Naive thymus-derived CD4-positive, alpha-beta T cell (primary cell): ENCODE measurements at regions not wholly inside any gene's neighbourhood (a gene's known extent, or its start where the extent isn't known, plus 50 kb on each side); places are given as distances from the start of the nearest gene placed in this dataset.

Experiments used
- ATAC-seq: fragments of 150-1000 bp; cut with Tn5 transposase; 2 replicates; pipeline ENCODE4 v1.10.0; 2021; ENCODE audit warnings: mild to moderate bottlenecking, moderate library complexity
- CTCF ChIA-PET: fragments of 350-600 bp; sonication (Branson Sonifier 250); formaldehyde crosslinking; loops from one replicate; lab custom pipeline; 2021; ENCODE audit warnings: antibody characterized with exemption; lab: Charles Lee
- POLR2A ChIA-PET: fragments of 350-600 bp; sonication (Branson Sonifier 250); formaldehyde crosslinking; loops from one replicate; lab custom pipeline; 2021; ENCODE audit warnings: antibody characterized with exemption, inconsistent platforms; lab: Charles Lee
- DNase-seq, 9 donors: peaks; one replicate each; pipeline versions ENCODE4 v3.0.0 to v3.0.0-alpha.2; 2020 to 2022; ENCODE audit warnings: mixed read lengths in 1 of 9
- H3K27ac ChIP-seq: one replicate; pipeline ENCODE4 v1.7.0; 2013; ENCODE audit warnings: mild to moderate bottlenecking, low read depth, low read length, moderate library complexity
- H3K27me3 ChIP-seq, 2 donors: one replicate each; pipeline ENCODE4 v1.7.0; 2013; ENCODE audit warnings: low read length in 2 of 2, mild to moderate bottlenecking in 2 of 2, moderate library complexity in 2 of 2; ENCODE audit not compliant: control insufficient read depth in 2 of 2, insufficient read depth in 2 of 2
- H3K36me3 ChIP-seq, 3 experiments: 1 replicate in 2 of 3; 2 replicates in 1 of 3; pipeline ENCODE4 v1.7.0; 2013; ENCODE audit warnings: low read length in 3 of 3, mild to moderate bottlenecking in 3 of 3, moderate library complexity in 1 of 3; ENCODE audit not compliant: insufficient read depth in 3 of 3, control insufficient read depth in 2 of 3
- H3K4me1 ChIP-seq, 2 donors: one replicate each; pipeline ENCODE4 v1.7.0; 2013; ENCODE audit warnings: low read length in 2 of 2, mild to moderate bottlenecking in 2 of 2, moderate library complexity in 1 of 2; ENCODE audit not compliant: control insufficient read depth in 2 of 2, insufficient read depth in 2 of 2
- H3K4me3 ChIP-seq: 2 replicates; pipeline ENCODE4 v1.7.0; 2013; ENCODE audit warnings: mild to moderate bottlenecking, low read length
- H3K9me3 ChIP-seq, 3 experiments: 1 replicate in 2 of 3; 2 replicates in 1 of 3; pipeline ENCODE4 v1.7.0; 2013; ENCODE audit warnings: low read length in 3 of 3; ENCODE audit not compliant: control insufficient read depth in 2 of 3
- H3K27ac Mint-ChIP-seq, 9 donors: one replicate each; pipeline ENCODE4 v1.8.0; 2020 to 2022; ENCODE audit warnings: mixed read lengths in 9 of 9, mild to moderate bottlenecking in 8 of 9, moderate library complexity in 5 of 9, inconsistent platforms in 2 of 9
- H3K27me3 Mint-ChIP-seq, 5 donors: one replicate each; pipeline ENCODE4 v1.8.0; 2021 to 2022; ENCODE audit warnings: mixed read lengths in 5 of 5, mild to moderate bottlenecking in 1 of 5
- H3K36me3 Mint-ChIP-seq, 5 donors: one replicate each; pipeline ENCODE4 v1.8.0; 2020 to 2022; ENCODE audit warnings: mixed read lengths in 5 of 5, mild to moderate bottlenecking in 3 of 5, inconsistent platforms in 1 of 5
- H3K4me1 Mint-ChIP-seq, 7 donors: one replicate each; pipeline ENCODE4 v1.8.0; 2020 to 2022; ENCODE audit warnings: mixed read lengths in 7 of 7, mild to moderate bottlenecking in 3 of 7, inconsistent platforms in 1 of 7
- H3K4me3 Mint-ChIP-seq, 10 donors: one replicate each; pipeline ENCODE4 v1.8.0; 2020 to 2022; ENCODE audit warnings: mild to moderate bottlenecking in 10 of 10, mixed read lengths in 10 of 10, moderate library complexity in 6 of 10, inconsistent platforms in 2 of 10
- H3K9me3 Mint-ChIP-seq, 11 donors: one replicate each; pipeline ENCODE4 v1.8.0; 2020 to 2022; ENCODE audit warnings: mixed read lengths in 11 of 11, mild to moderate bottlenecking in 4 of 11, inconsistent platforms in 1 of 11, moderate library complexity in 1 of 11
- intact Hi-C, 2 donors: fragments of 100-400 bp; cut with micrococcal nuclease; formaldehyde crosslinking; loops; one replicate each; pipeline ENCODE4 v1.15.1; 2023

- ChIA-PET POLR2A (no interaction called here), CTCF (no interaction called here)
- DNase-seq, result no peak
- no peaks in the 10 kb centered on the region for H3K36me3 Mint-ChIP-seq
- no peak overlapping the region for H3K27ac Mint-ChIP-seq
- H3K27me3 Mint-ChIP-seq, result no peaks in the 10 kb centered on the region
- Histone ChIP-seq H3K9me3 (no peaks in the 10 kb centered on the region), H3K27ac (no peak overlapping the region), H3K27me3 (no peaks in the 10 kb centered on the region), H3K4me3 (no peak overlapping the region), H3K4me1 (no peaks in the 10 kb centered on the region), H3K36me3 (no peaks in the 10 kb centered on the region)
- intact Hi-C loops, result no loop called here
- ATAC-seq, result no peak
- H3K4me3 Mint-ChIP-seq, result no peak overlapping the region
- peaks cover 0 to 11% (median 2%) of the 10 kb centered on the region in 11 donors for H3K9me3 Mint-ChIP-seq
- no peaks in the 10 kb centered on the region for H3K4me1 Mint-ChIP-seq
Measured at GRCh38 chr18:1463981-1464380, 559.3 kb downstream of the ADCYAP1 start.

GRCh38 chr18:1464444-1465217 is 560.0 kb downstream of the ADCYAP1 start:
- ChIA-PET POLR2A (no interaction called here), CTCF (no interaction called here)
- ATAC-seq (peak; percentile 47), DNase-seq (no peak)
- Histone ChIP-seq H3K4me1 (no peaks in the 10 kb centered on the region), H3K27ac (no peak overlapping the region), H3K27me3 (no peaks in the 10 kb centered on the region), H3K36me3 (no peaks in the 10 kb centered on the region), H3K9me3 (no peaks in the 10 kb centered on the region), H3K4me3 (no peak overlapping the region)
- no peaks in the 10 kb centered on the region for H3K36me3 Mint-ChIP-seq
- H3K9me3 Mint-ChIP-seq, result peaks cover 0 to 8% (median 1%) of the 10 kb centered on the region in 11 donors
- no peaks in the 10 kb centered on the region for H3K4me1 Mint-ChIP-seq
- H3K4me3 Mint-ChIP-seq, result peak overlapping the region in 1 of 10 donors; percentile 22
- no peak overlapping the region for H3K27ac Mint-ChIP-seq
- no peaks in the 10 kb centered on the region for H3K27me3 Mint-ChIP-seq
- intact Hi-C loops, result no loop called here

- no peak for ATAC-seq
- H3K27me3 ChIP-seq, result no peaks in the 10 kb centered on the region
- ChIA-PET POLR2A (no interaction called here), CTCF (no interaction called here)
- Mint-ChIP-seq H3K27me3 (no peaks in the 10 kb centered on the region), H3K4me3 (no peak overlapping the region), H3K4me1 (no peaks in the 10 kb centered on the region), H3K27ac (no peak overlapping the region), H3K9me3 (peaks cover 0 to 9% (median 0%) of the 10 kb centered on the region in 11 donors), H3K36me3 (no peaks in the 10 kb centered on the region)
- H3K9me3 ChIP-seq, result no peaks in the 10 kb centered on the region
- DNase-seq, result no peak
- H3K4me1 ChIP-seq, result no peaks in the 10 kb centered on the region
- intact Hi-C loops, result no loop called here
- H3K4me3 ChIP-seq, result no peak overlapping the region
- no peaks in the 10 kb centered on the region for H3K36me3 ChIP-seq
- H3K27ac ChIP-seq, result no peak overlapping the region
Measured at GRCh38 chr18:1466035-1466434, 561.4 kb downstream of the ADCYAP1 start.

GRCh38 chr18:1467461-1467964 is 562.8 kb downstream of the ADCYAP1 start:
- peaks cover 0 to 8% (median 0%) of the 10 kb centered on the region in 11 donors for H3K9me3 Mint-ChIP-seq
- H3K27ac Mint-ChIP-seq, result no peak overlapping the region
- no peaks in the 10 kb centered on the region for H3K27me3 ChIP-seq
- H3K27ac ChIP-seq, result no peak overlapping the region
- H3K4me3 Mint-ChIP-seq, result no peak overlapping the region
- ChIA-PET POLR2A (no interaction called here), CTCF (no interaction called here)
- no peaks in the 10 kb centered on the region for H3K36me3 Mint-ChIP-seq
- H3K36me3 ChIP-seq, result no peaks in the 10 kb centered on the region
- H3K4me3 ChIP-seq, result no peak overlapping the region
- H3K4me1 ChIP-seq, result no peaks in the 10 kb centered on the region
- H3K4me1 Mint-ChIP-seq, result no peaks in the 10 kb centered on the region
- H3K27me3 Mint-ChIP-seq, result no peaks in the 10 kb centered on the region
- intact Hi-C loops, result no loop called here
- DNase-seq (no peak), ATAC-seq (no peak)
- H3K9me3 ChIP-seq, result no peaks in the 10 kb centered on the region

- no peaks in the 10 kb centered on the region for H3K36me3 ChIP-seq
- intact Hi-C loops, result no loop called here
- H3K27ac Mint-ChIP-seq, result no peak overlapping the region
Measured at GRCh38 chr18:1468550-1468949, 563.9 kb downstream of the ADCYAP1 start.

GRCh38 chr18:1475867-1476266 is 571.2 kb downstream of the ADCYAP1 start:
- no peak for DNase-seq
- Histone ChIP-seq H3K4me3 (no peak overlapping the region), H3K4me1 (no peaks in the 10 kb centered on the region), H3K9me3 (no peaks in the 10 kb centered on the region), H3K27ac (no peak overlapping the region), H3K27me3 (no peaks in the 10 kb centered on the region), H3K36me3 (no peaks in the 10 kb centered on the region)
- ChIA-PET CTCF (no interaction called here), POLR2A (no interaction called here)
- no peak for ATAC-seq
- no peaks in the 10 kb centered on the region for H3K36me3 Mint-ChIP-seq
- H3K4me3 Mint-ChIP-seq, result no peak overlapping the region
- no peaks in the 10 kb centered on the region for H3K4me1 Mint-ChIP-seq
- H3K27ac Mint-ChIP-seq, result no peak overlapping the region
- peaks cover 0 to 9% (median 2%) of the 10 kb centered on the region in 11 donors for H3K9me3 Mint-ChIP-seq
- intact Hi-C loops, result no loop called here
- no peaks in the 10 kb centered on the region for H3K27me3 Mint-ChIP-seq

More at GRCh38 chr18:1468550-1468949, 563.9 kb downstream of the ADCYAP1 start:
- CTCF ChIA-PET, result no interaction called here
- DNase-seq (no peak), ATAC-seq (no peak)
- Histone ChIP-seq H3K9me3 (no peaks in the 10 kb centered on the region), H3K4me3 (no peak overlapping the region), H3K4me1 (no peaks in the 10 kb centered on the region), H3K27ac (no peak overlapping the region), H3K27me3 (no peaks in the 10 kb centered on the region)
- POLR2A ChIA-PET, result no interaction called here
- Mint-ChIP-seq H3K4me1 (no peaks in the 10 kb centered on the region), H3K4me3 (no peak overlapping the region), H3K36me3 (no peaks in the 10 kb centered on the region), H3K9me3 (peaks cover 0 to 8% (median 0%) of the 10 kb centered on the region in 11 donors), H3K27me3 (no peaks in the 10 kb centered on the region)

GRCh38 chr18:1480309-1480708 is 575.6 kb downstream of the ADCYAP1 start:
- Mint-ChIP-seq H3K27me3 (no peaks in the 10 kb centered on the region), H3K27ac (no peak overlapping the region), H3K9me3 (peaks cover 0 to 8% (median 2%) of the 10 kb centered on the region in 11 donors), H3K4me3 (no peak overlapping the region), H3K36me3 (no peaks in the 10 kb centered on the region), H3K4me1 (no peaks in the 10 kb centered on the region)
- no peak overlapping the region for H3K27ac ChIP-seq
- CTCF ChIA-PET, result no interaction called here
- intact Hi-C loops, result no loop called here
- ATAC-seq (no peak), DNase-seq (no peak)
- no peaks in the 10 kb centered on the region for H3K27me3 ChIP-seq
- POLR2A ChIA-PET, result no interaction called here
- no peaks in the 10 kb centered on the region for H3K9me3 ChIP-seq
- H3K4me1 ChIP-seq, result no peaks in the 10 kb centered on the region
- H3K36me3 ChIP-seq, result no peaks in the 10 kb centered on the region
- no peak overlapping the region for H3K4me3 ChIP-seq
